HCT116 (cell line): ENCODE measurements at regions not wholly inside any gene's neighbourhood (a gene's known extent, or its start where the extent isn't known, plus 50 kb on each side); places are given as distances from the start of the nearest gene placed in this dataset.

Experiments used
- ATAC-seq: fragments of 200-7000 bp; cut with Tn5 transposase; 2 replicates; pipeline ENCODE4 v1.9.1; 2020; ENCODE audit warnings: mild to moderate bottlenecking, moderate library complexity
- BruUV-seq: library from RNA; stranded (reverse); fragments of 400-500 nt; replicated peaks from 2 replicates; lab custom pipeline; 2021; lab: Mats Ljungman, UMichigan
- CTCF ChIA-PET: fragments of 300-600 bp; sonication (Branson Sonifier 250); formaldehyde crosslinking; loops from one replicate; lab custom pipeline; 2021; ENCODE audit warnings: antibody characterized with exemption; lab: Charles Lee
- POLR2A ChIA-PET: fragments of 300-600, 350-600 bp; sonication (Branson Sonifier 250); formaldehyde crosslinking; loops from one replicate; lab custom pipeline; 2021; ENCODE audit warnings: antibody characterized with exemption; lab: Charles Lee
- RAD21 ChIA-PET, 2 experiments: fragments of 300-600 bp; sonication (Branson Sonifier 250); formaldehyde crosslinking; loops; one replicate each; lab custom pipeline; 2023; ENCODE audit warnings: low total read pairs in 2 of 2; ENCODE audit not compliant: uncharacterized antibody in 2 of 2, unreplicated experiment in 2 of 2, low non-redundant PET in 1 of 2; lab: Charles Lee
- DNase-seq: peaks from one replicate; pipeline ENCODE4 v3.0.0-alpha.2; 2010; ENCODE audit warnings: low read depth, low spot score
- H2AFZ ChIP-seq: fragments of 200-600 bp; shearing (Covaris generic), sonication (generic); 2 replicates; pipeline ENCODE4 v1.6.1; 2017; ENCODE audit warnings: low read depth, mixed run types, mixed read lengths, antibody characterized with exemption, low read length; ENCODE audit not compliant: poor library complexity, severe bottlenecking
- H3K27ac ChIP-seq: 2 replicates; pipeline ENCODE4 v1.5.1; 2012; ENCODE audit warnings: low read depth, low read length
- H3K27me3 ChIP-seq: fragments of 200-600 bp; sonication (generic); 2 replicates; pipeline ENCODE4 v1.6.1; 2016; ENCODE audit warnings: mixed run types, low read length, mixed read lengths; ENCODE audit not compliant: insufficient read depth
- H3K36me3 ChIP-seq, 2 experiments: fragments of 200-500 bp in 1 of 2; fragments of 200-600 bp in 1 of 2; sonication (Bioruptor generic) in 1 of 2; sonication (generic) in 1 of 2; 2 replicates each; pipeline versions ENCODE4 v1.5.1 to v1.6.1; 2014 to 2016; ENCODE audit warnings: low read length in 2 of 2, inconsistent platforms in 1 of 2, mixed read lengths in 1 of 2, mixed run types in 1 of 2; ENCODE audit not compliant: insufficient read depth in 2 of 2, control insufficient read depth in 1 of 2
- H3K4me1 ChIP-seq, 2 experiments: fragments of 200-600 bp in 1 of 2; sonication (generic) in 1 of 2; 2 replicates each; pipeline versions ENCODE4 v1.5.1 to v1.6.1; 2012 to 2017; ENCODE audit warnings: low read length in 2 of 2, inconsistent platforms in 1 of 2, mild to moderate bottlenecking in 1 of 2, mixed read lengths in 1 of 2, mixed run types in 1 of 2, moderate library complexity in 1 of 2; ENCODE audit not compliant: insufficient read depth in 2 of 2, control insufficient read depth in 1 of 2
- H3K4me2 ChIP-seq: fragments of 200-600 bp; sonication (generic); 2 replicates; pipeline ENCODE4 v1.6.1; 2017; ENCODE audit warnings: mixed run types, low read length, mixed read lengths
- H3K4me3 ChIP-seq, 2 experiments: fragments of 200-600 bp in 1 of 2; sonication (generic) in 1 of 2; replicated peaks in 1 of 2; 2 replicates each; pipeline ENCODE4 v1.5.1; 2011 to 2016; ENCODE audit warnings: low read length in 2 of 2, control low read depth in 1 of 2, low read depth in 1 of 2, mild to moderate bottlenecking in 1 of 2, mixed read lengths in 1 of 2, mixed run types in 1 of 2
- H3K79me2 ChIP-seq: fragments of 200-600 bp; sonication (generic); 2 replicates; pipeline ENCODE4 v1.6.1; 2017; ENCODE audit warnings: mild to moderate bottlenecking, mixed run types, low read length, moderate library complexity, mixed read lengths; ENCODE audit not compliant: insufficient read depth
- H3K9ac ChIP-seq: fragments of 200-600 bp; sonication (generic); 2 replicates; pipeline ENCODE4 v1.6.1; 2016; ENCODE audit warnings: low read length, mixed read lengths
- H3K9me2 ChIP-seq: fragments of 200-600 bp; sonication (generic), shearing (Covaris generic); 2 replicates; pipeline ENCODE4 v1.6.1; 2017; ENCODE audit warnings: mixed run types, mild to moderate bottlenecking, moderate library complexity; ENCODE audit not compliant: insufficient read depth
- H3K9me3 ChIP-seq, 2 experiments: fragments of 200-500 bp in 1 of 2; fragments of 200-600 bp in 1 of 2; sonication (Bioruptor generic) in 1 of 2; sonication (generic) in 1 of 2; 2 replicates each; pipeline ENCODE4 v1.6.1; 2014 to 2017; ENCODE audit warnings: low read length in 2 of 2, mixed read lengths in 2 of 2, inconsistent platforms in 1 of 2, low read depth in 1 of 2, mild to moderate bottlenecking in 1 of 2, mixed run types in 1 of 2, moderate library complexity in 1 of 2; ENCODE audit not compliant: control insufficient read depth in 1 of 2, insufficient read depth in 1 of 2
- H4K20me1 ChIP-seq: fragments of 200-600 bp; sonication (generic), shearing (Covaris generic); 2 replicates; pipeline ENCODE4 v1.6.1; 2017; ENCODE audit warnings: mixed run types, mild to moderate bottlenecking, moderate library complexity; ENCODE audit not compliant: insufficient read depth
- ELF1 ChIP-seq: IDR thresholded peaks from 2 replicates; pipeline ENCODE4 v1.6.1; 2012; ENCODE audit warnings: low read depth, borderline replicate concordance
- EZH2 ChIP-seq: fragments of 200-600 bp; sonication (generic); IDR thresholded peaks from 2 replicates; pipeline ENCODE4 v1.6.1; 2017; ENCODE audit warnings: antibody characterized with exemption, mixed run types
- EZH2phosphoT487 ChIP-seq: fragments of 200-600 bp; IDR thresholded peaks from 2 replicates; pipeline ENCODE4 v1.6.1; 2018; ENCODE audit warnings: antibody characterized with exemption, borderline replicate concordance
- FOSL1 ChIP-seq: IDR thresholded peaks from 2 replicates; pipeline ENCODE4 v1.6.1; 2012; ENCODE audit warnings: low read depth
- JUND ChIP-seq: IDR thresholded peaks from 2 replicates; pipeline ENCODE4 v1.6.1; 2012
- POLR2A ChIP-seq: IDR thresholded peaks from 2 replicates; pipeline ENCODE4 v1.7.0; 2011; ENCODE audit warnings: borderline replicate concordance; ENCODE audit not compliant: insufficient read depth, insufficient read length; ENCODE audit errors: extremely low read depth
- POLR2AphosphoS5 ChIP-seq: IDR thresholded peaks from 2 replicates; pipeline ENCODE4 v1.6.1; 2011; ENCODE audit warnings: mild to moderate bottlenecking, low read depth, low read length, moderate library complexity
- SIN3A ChIP-seq: IDR thresholded peaks from 2 replicates; pipeline ENCODE4 v1.6.1; 2012; ENCODE audit warnings: low read depth
- SP1 ChIP-seq: IDR thresholded peaks from 2 replicates; pipeline ENCODE4 v1.6.1; 2012; ENCODE audit warnings: low read depth
- SRF ChIP-seq: IDR thresholded peaks from 2 replicates; pipeline ENCODE4 v1.6.1; 2012; ENCODE audit warnings: low read depth
- TCF7L2 ChIP-seq: IDR thresholded peaks from 2 replicates; pipeline ENCODE4 v1.7.0; 2011; ENCODE audit warnings: borderline replicate concordance, inconsistent platforms; ENCODE audit not compliant: insufficient read depth, insufficient read length; ENCODE audit errors: extremely low read depth
- ZNF274 ChIP-seq: fragments of 200-500 bp; sonication (Bioruptor generic); IDR thresholded peaks from 2 replicates; pipeline ENCODE4 v1.6.1; 2014; ENCODE audit warnings: mild to moderate bottlenecking, low read depth, low read length, inconsistent platforms
- intact Hi-C: fragments of 100-400 bp; cut with micrococcal nuclease; formaldehyde crosslinking; loops from 2 replicates; pipeline ENCODE4 v1.10.0; 2022
- TF ChIP-seq, protein P1 (sequence below): IDR thresholded peaks from 2 replicates; pipeline ENCODE4 v1.6.1; 2012
- TF ChIP-seq, protein P2 (sequence below): IDR thresholded peaks from 2 replicates; pipeline ENCODE4 v1.6.1; 2012
- TF ChIP-seq, protein P3 (sequence below): IDR thresholded peaks from 2 replicates; pipeline ENCODE4 v1.6.1; 2012; ENCODE audit warnings: low read depth

DNA sequence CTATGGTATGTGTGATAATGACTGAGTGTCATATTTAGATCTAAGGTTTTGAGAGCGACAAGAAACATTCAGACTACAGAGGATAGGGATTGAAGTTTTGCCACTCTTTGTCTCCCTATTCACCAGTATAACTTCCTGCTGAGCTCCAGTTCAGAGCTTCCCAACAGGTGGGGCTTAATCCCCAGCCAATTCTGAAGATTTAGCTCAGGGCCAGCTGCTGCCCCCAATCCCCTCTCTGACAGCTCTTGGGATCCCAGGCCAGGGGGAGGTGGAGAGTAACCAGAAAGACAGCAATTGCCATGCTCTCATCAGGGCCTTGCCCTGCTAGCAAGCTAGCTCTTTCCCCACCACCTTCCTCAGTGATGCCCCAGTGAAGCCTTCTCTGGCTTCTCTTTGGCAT, 57.8 kb downstream of the TRIL start:
- no peak overlapping the region for H3K4me2 ChIP-seq
- no peaks in the 10 kb centered on the region for H3K4me1 ChIP-seq
- DNase-seq (no peak), ATAC-seq (no peak)
- no peaks in the 10 kb centered on the region for H4K20me1 ChIP-seq
- H3K36me3 ChIP-seq, result no peaks in the 10 kb centered on the region
- H3K27me3 ChIP-seq, result no peaks in the 10 kb centered on the region; the same call in 1 of the 2 replicates
- CTCF ChIA-PET, result no interaction called here
- H3K9ac ChIP-seq, result no peak overlapping the region
- RAD21 ChIA-PET, result no interaction called here
- intact Hi-C loops, result no loop called here
- no peak overlapping the region for H3K27ac ChIP-seq
- BruUV-seq, result no TSS peak
- TF ChIP-seq, protein P1, sequence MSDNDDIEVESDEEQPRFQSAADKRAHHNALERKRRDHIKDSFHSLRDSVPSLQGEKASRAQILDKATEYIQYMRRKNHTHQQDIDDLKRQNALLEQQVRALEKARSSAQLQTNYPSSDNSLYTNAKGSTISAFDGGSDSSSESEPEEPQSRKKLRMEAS, result no peak
- no peak for TF ChIP-seq POLR2AphosphoS5
- TF ChIP-seq ZNF274, result no peak
- TF ChIP-seq, protein P2, sequence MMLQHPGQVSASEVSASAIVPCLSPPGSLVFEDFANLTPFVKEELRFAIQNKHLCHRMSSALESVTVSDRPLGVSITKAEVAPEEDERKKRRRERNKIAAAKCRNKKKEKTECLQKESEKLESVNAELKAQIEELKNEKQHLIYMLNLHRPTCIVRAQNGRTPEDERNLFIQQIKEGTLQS, result no peak
- TF ChIP-seq FOSL1, result no peak
- TF ChIP-seq JUND, result no peak
- TF ChIP-seq TCF7L2, result no peak
- no peak for TF ChIP-seq ELF1
- no peak for TF ChIP-seq SP1
- no peak for TF ChIP-seq EZH2
- no peaks in the 10 kb centered on the region for H3K9me3 ChIP-seq
- no peak overlapping the region for H2AFZ ChIP-seq
- H3K4me3 ChIP-seq, result no peak overlapping the region
- H3K9me2 ChIP-seq, result no peaks in the 10 kb centered on the region
- POLR2A ChIA-PET, result no interaction called here
- H3K79me2 ChIP-seq, result no peaks in the 10 kb centered on the region

DNA sequence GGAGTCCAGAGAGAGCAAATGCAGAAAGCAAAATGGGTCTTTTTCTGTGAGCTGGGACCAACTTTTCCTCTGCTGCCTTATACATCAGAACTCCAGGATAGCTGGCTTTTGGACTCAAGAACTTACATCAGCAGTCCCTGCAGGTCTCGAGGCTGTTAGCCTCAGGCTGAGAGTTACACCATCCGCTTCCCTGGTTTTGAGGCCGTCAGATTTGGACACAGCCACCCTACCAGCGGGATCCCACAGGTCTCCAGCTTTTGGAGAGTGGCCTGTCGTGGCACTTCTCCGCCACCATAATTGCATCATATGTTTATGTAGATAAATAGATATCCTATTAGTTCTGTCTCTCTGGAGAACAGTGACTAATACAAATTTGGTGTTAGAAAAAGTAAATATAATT, 64.2 kb downstream of the TRIL start:
- DNase-seq, result no peak
- BruUV-seq, result no TSS peak

More for the DNA sequence above, 64.2 kb downstream of the TRIL start:
- Histone ChIP-seq H2AFZ (no peak overlapping the region), H3K27ac (no peak overlapping the region), H3K4me1 (no peaks in the 10 kb centered on the region), H3K27me3 (no peaks in the 10 kb centered on the region), H3K4me3 (no peak overlapping the region), H3K4me2 (no peak overlapping the region), H3K79me2 (no peaks in the 10 kb centered on the region), H3K9ac (no peak overlapping the region), H3K36me3 (no peaks in the 10 kb centered on the region), H3K9me2 (no peaks in the 10 kb centered on the region), H4K20me1 (no peaks in the 10 kb centered on the region), H3K9me3 (no peaks in the 10 kb centered on the region)
- no peak for ATAC-seq
- POLR2A ChIA-PET, result no interaction called here
- TF ChIP-seq POLR2A (no peak), TCF7L2 (no peak), SIN3A (no peak), SRF (no peak), EZH2phosphoT487 (no peak), ELF1 (no peak)
- TF ChIP-seq, protein P3, sequence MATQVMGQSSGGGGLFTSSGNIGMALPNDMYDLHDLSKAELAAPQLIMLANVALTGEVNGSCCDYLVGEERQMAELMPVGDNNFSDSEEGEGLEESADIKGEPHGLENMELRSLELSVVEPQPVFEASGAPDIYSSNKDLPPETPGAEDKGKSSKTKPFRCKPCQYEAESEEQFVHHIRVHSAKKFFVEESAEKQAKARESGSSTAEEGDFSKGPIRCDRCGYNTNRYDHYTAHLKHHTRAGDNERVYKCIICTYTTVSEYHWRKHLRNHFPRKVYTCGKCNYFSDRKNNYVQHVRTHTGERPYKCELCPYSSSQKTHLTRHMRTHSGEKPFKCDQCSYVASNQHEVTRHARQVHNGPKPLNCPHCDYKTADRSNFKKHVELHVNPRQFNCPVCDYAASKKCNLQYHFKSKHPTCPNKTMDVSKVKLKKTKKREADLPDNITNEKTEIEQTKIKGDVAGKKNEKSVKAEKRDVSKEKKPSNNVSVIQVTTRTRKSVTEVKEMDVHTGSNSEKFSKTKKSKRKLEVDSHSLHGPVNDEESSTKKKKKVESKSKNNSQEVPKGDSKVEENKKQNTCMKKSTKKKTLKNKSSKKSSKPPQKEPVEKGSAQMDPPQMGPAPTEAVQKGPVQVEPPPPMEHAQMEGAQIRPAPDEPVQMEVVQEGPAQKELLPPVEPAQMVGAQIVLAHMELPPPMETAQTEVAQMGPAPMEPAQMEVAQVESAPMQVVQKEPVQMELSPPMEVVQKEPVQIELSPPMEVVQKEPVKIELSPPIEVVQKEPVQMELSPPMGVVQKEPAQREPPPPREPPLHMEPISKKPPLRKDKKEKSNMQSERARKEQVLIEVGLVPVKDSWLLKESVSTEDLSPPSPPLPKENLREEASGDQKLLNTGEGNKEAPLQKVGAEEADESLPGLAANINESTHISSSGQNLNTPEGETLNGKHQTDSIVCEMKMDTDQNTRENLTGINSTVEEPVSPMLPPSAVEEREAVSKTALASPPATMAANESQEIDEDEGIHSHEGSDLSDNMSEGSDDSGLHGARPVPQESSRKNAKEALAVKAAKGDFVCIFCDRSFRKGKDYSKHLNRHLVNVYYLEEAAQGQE, result no peak
- TF ChIP-seq, protein P2, result no peak
- intact Hi-C loops, result no loop called here
- RAD21 ChIA-PET, result no interaction called here
- CTCF ChIA-PET, result no interaction called here
